ENCODE measurements at regions not wholly inside any gene's neighbourhood (a gene's known extent, or its start where the extent isn't known, plus 50 kb on each side); places are given as distances from the start of the nearest gene placed in this dataset.

- DNase-seq (ENCODE audit: low read depth), result no peak
- no peak for TF ChIP-seq CTCF (IDR thresholded peaks at IDR 0.05; ENCODE audit: control insufficient read depth, extremely low read depth, insufficient read depth)
- H3K4me3 ChIP-seq (ENCODE audit: low read depth, low read length), result no peak overlapping the region
These were observed 261.6 kb upstream of the TTC14 start for GRCh38 chr3:180340395-180340794.

GRCh38 chr3:180341516-180341915 lies 260.4 kb upstream of the TTC14 start:
- no peak overlapping the region for H3K4me3 ChIP-seq (ENCODE audit: low read depth, low read length)
- TF ChIP-seq CTCF (IDR thresholded peaks at IDR 0.05; ENCODE audit: control insufficient read depth, extremely low read depth, insufficient read depth), result no peak
- no peak for DNase-seq (ENCODE audit: low read depth)

- no peak for TF ChIP-seq CTCF (IDR thresholded peaks at IDR 0.05; ENCODE audit: control insufficient read depth, extremely low read depth, insufficient read depth)
These were observed 250.4 kb upstream of the TTC14 start for GRCh38 chr3:180351601-180352000.

GRCh38 chr3:180352261-180352660 lies 249.7 kb upstream of the TTC14 start:
- H3K4me3 ChIP-seq (ENCODE audit: low read depth, low read length), result no peak overlapping the region
- no peak for TF ChIP-seq CTCF (IDR thresholded peaks at IDR 0.05; ENCODE audit: control insufficient read depth, extremely low read depth, insufficient read depth)
- DNase-seq (ENCODE audit: low read depth), result no peak

More at GRCh38 chr3:180351601-180352000, 250.4 kb upstream of the TTC14 start:
- no peak for DNase-seq (ENCODE audit: low read depth)
- H3K4me3 ChIP-seq (ENCODE audit: low read depth, low read length), result no peak overlapping the region

GRCh38 chr3:180354214-180354613 lies 247.7 kb upstream of the TTC14 start:
- no peak for TF ChIP-seq CTCF (IDR thresholded peaks at IDR 0.05; ENCODE audit: control insufficient read depth, extremely low read depth, insufficient read depth)
- no peak overlapping the region for H3K4me3 ChIP-seq (ENCODE audit: low read depth, low read length)
- DNase-seq (ENCODE audit: low read depth), result no peak

GRCh38 chr3:180358179-180358578 lies 243.8 kb upstream of the TTC14 start:
- no peak for TF ChIP-seq CTCF (IDR thresholded peaks at IDR 0.05; ENCODE audit: control insufficient read depth, extremely low read depth, insufficient read depth)
- no peak for DNase-seq (ENCODE audit: low read depth)
- H3K4me3 ChIP-seq (ENCODE audit: low read depth, low read length), result no peak overlapping the region
